Ascending aorta (tissue), 2 donors: ENCODE measurements at regions not wholly inside any gene's neighbourhood (a gene's known extent, or its start where the extent isn't known, plus 50 kb on each side); places are given as distances from the start of the nearest gene placed in this dataset.

Experiments
- DNase-seq, 2 donors: peaks; one replicate each; pipeline ENCODE4 v3.0.0-alpha.2; 2019; ENCODE audit warnings: low spot score in 2 of 2
- H3K27ac ChIP-seq, 2 donors: fragments of 200-600 bp; sonication (generic); one replicate each; pipeline ENCODE4 v1.5.1; 2016 to 2017; ENCODE audit warnings: mild to moderate bottlenecking in 1 of 2
- H3K27me3 ChIP-seq: fragments of 200-600 bp; sonication (generic); one replicate; pipeline ENCODE4 v1.5.1; 2017
- H3K36me3 ChIP-seq, 2 donors: fragments of 200-600 bp; sonication (generic); one replicate each; pipeline ENCODE4 v1.5.1; 2016
- H3K4me1 ChIP-seq, 2 donors: fragments of 200-600 bp; sonication (generic); one replicate each; pipeline ENCODE4 v1.5.1; 2016 to 2017; ENCODE audit warnings: mild to moderate bottlenecking in 1 of 2
- H3K4me3 ChIP-seq, 2 donors: fragments of 200-600 bp; sonication (generic); one replicate each; pipeline ENCODE4 v1.5.1; 2016 to 2017; ENCODE audit warnings: mild to moderate bottlenecking in 1 of 2
- H3K9me3 ChIP-seq, 2 donors: fragments of 200-600 bp; sonication (generic); one replicate each; pipeline ENCODE4 v1.5.1; 2016
- CTCF ChIP-seq, 3 experiments: fragments of 200-600 bp in 2 of 3; fragments of 450-650 bp in 1 of 3; sonication (generic) in 2 of 3; IDR thresholded peaks; one replicate each; pipeline ENCODE4 v1.5.1; 2016 to 2019; ENCODE audit warnings: antibody characterized with exemption in 3 of 3, mild to moderate bottlenecking in 1 of 3, moderate library complexity in 1 of 3
- intact Hi-C: fragments of 100-400 bp; cut with DNase I; formaldehyde crosslinking; loops from one replicate; pipeline ENCODE4 v1.15.1; 2023

DNA sequence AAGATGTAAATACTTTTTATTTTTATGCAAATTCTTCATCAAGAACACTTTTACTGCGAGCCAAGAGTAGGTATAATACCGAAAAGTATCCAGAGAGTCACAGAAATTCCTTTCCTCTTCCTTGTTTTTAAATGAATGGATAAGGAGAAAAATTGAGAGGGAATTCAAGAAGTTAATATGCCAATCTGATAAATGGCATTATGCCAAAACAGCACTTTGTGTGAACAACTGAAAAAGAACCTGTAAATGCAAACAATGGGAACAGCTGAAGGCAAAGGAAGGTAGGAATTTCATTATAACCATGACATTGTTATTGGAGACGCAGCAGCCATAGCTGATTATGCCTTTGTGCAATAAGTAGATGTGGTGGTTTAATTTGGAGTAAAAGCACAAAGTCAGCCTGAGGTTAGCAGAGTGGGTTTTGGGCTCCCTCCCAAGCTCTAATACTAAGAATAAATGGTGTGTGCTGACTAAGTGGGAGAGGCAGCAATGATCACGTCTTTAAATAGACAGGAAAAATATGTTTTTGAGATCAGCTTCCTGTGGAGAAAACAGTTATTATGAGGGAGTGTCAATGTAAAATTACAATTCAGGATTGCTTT is 209.8 kb upstream of the NDST4 start:
- DNase-seq = no peak
- intact Hi-C loops = no loop called here
- TF ChIP-seq CTCF (IDR thresholded peaks at IDR 0.05) = no peak
- Histone ChIP-seq H3K4me3 (no peak overlapping the region), H3K36me3 (no peaks in the 10 kb centered on the region), H3K4me1 (no peaks in the 10 kb centered on the region), H3K27ac (no peak overlapping the region), H3K27me3 (no peaks in the 10 kb centered on the region), H3K9me3 (no peaks in the 10 kb centered on the region)

DNA sequence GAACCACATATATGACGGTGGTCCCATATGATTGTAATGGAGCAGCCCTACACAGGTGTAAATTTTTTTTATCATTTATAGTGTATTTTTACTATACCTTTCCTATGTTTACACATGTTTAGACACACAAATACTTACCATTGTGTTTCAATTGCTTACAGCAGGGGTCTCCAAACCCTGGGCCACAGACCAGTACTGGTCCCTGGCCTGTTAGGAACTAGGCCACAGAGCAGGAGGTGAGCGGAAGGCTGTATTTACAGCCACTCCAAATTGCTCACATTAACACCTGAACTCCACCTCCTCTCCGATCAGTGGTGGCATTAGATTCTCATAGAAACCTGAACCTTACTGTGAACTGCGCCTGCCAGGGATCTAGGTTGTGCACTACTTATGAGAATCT is 201.8 kb upstream of the NDST4 start:
- Histone ChIP-seq H3K27ac (no peak overlapping the region), H3K9me3 (no peaks in the 10 kb centered on the region)

GRCh38 chr4:115310641-115311040 is 197.2 kb upstream of the NDST4 start:
- intact Hi-C loops = no loop called here
- no peak overlapping the region for H3K27ac ChIP-seq
- no peaks in the 10 kb centered on the region for H3K4me1 ChIP-seq
- no peaks in the 10 kb centered on the region for H3K9me3 ChIP-seq
- H3K27me3 ChIP-seq = no peaks in the 10 kb centered on the region
- H3K36me3 ChIP-seq = no peaks in the 10 kb centered on the region
- H3K4me3 ChIP-seq = no peak overlapping the region
- DNase-seq = no peak
- no peak for TF ChIP-seq CTCF (IDR thresholded peaks at IDR 0.05)

More for the DNA sequence above, 201.8 kb upstream of the NDST4 start:
- intact Hi-C loops = no loop called here
- no peaks in the 10 kb centered on the region for H3K4me1 ChIP-seq
- H3K4me3 ChIP-seq = no peak overlapping the region
- H3K36me3 ChIP-seq = no peaks in the 10 kb centered on the region
- no peak for TF ChIP-seq CTCF (IDR thresholded peaks at IDR 0.05)
- no peak for DNase-seq
- no peaks in the 10 kb centered on the region for H3K27me3 ChIP-seq

DNA sequence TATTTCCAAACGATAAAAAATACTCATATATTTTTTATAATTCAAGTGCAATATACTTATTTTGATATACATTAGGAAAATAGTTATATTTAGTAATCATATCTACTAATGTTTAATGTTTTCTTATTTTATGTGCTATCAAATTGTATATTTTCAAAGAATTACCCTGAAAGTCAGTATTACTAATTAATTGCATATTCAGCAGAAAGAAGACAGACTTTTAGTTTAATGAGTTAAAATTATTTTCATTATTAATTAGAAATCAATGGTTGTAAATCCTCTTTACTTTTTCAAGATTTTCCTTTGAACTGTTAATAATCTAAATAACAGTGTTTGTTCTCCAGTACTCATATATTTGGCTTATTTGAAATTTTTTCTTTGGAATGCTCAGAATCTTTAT is 181.3 kb upstream of the NDST4 start:
- Histone ChIP-seq H3K36me3 (no peaks in the 10 kb centered on the region), H3K4me3 (no peak overlapping the region), H3K9me3 (no peaks in the 10 kb centered on the region), H3K27ac (no peak overlapping the region), H3K4me1 (no peaks in the 10 kb centered on the region), H3K27me3 (no peaks in the 10 kb centered on the region)
- TF ChIP-seq CTCF (IDR thresholded peaks at IDR 0.05) = no peak
- intact Hi-C loops = no loop called here
- DNase-seq = no peak

- H3K27me3 ChIP-seq = no peaks in the 10 kb centered on the region
- no peak overlapping the region for H3K27ac ChIP-seq
- H3K4me1 ChIP-seq = no peaks in the 10 kb centered on the region
Measured at GRCh38 chr4:115293093-115293462, 179.7 kb upstream of the NDST4 start.

More at GRCh38 chr4:115293093-115293462, 179.7 kb upstream of the NDST4 start:
- intact Hi-C loops = no loop called here
- H3K36me3 ChIP-seq = no peaks in the 10 kb centered on the region
- DNase-seq = no peak
- TF ChIP-seq CTCF (IDR thresholded peaks at IDR 0.05) = no peak
- no peak overlapping the region for H3K4me3 ChIP-seq
- H3K9me3 ChIP-seq = no peaks in the 10 kb centered on the region
